ENCODE measurements at regions not wholly inside any gene's neighbourhood (a gene's known extent, or its start where the extent isn't known, plus 50 kb on each side); places are given as distances from the start of the nearest gene placed in this dataset.

GRCh38 chr11:112889446-112889845, 71.8 kb upstream of the NCAM1 start:
- TF ChIP-seq CTCF (IDR thresholded peaks at IDR 0.05) (no peak), POLR2A (IDR thresholded peaks at IDR 0.05) (no peak)
